ENCODE measurements at regions not wholly inside any gene's neighbourhood (a gene's known extent, or its start where the extent isn't known, plus 50 kb on each side); places are given as distances from the start of the nearest gene placed in this dataset.

GRCh38 chr18:78549971-78550370 is 429.6 kb upstream of the SALL3 start:
- Mint-ChIP-seq H3K36me3 (no peaks in the 10 kb centered on the region), H3K4me1 (no peaks in the 10 kb centered on the region), H3K9me3 (no peaks in the 10 kb centered on the region), H3K27me3 (no peaks in the 10 kb centered on the region), H3K27ac (no peak overlapping the region), H3K4me3 (no peak overlapping the region)

GRCh38 chr18:78554944-78555608 is 424.5 kb upstream of the SALL3 start:
- no peaks in the 10 kb centered on the region for H3K4me1 Mint-ChIP-seq
- no peak overlapping the region for H3K4me3 Mint-ChIP-seq
- no peak overlapping the region for H3K27ac Mint-ChIP-seq
- no peaks in the 10 kb centered on the region for H3K36me3 Mint-ChIP-seq
- no peaks in the 10 kb centered on the region for H3K27me3 Mint-ChIP-seq
- H3K9me3 Mint-ChIP-seq, result peaks cover 9% of the 10 kb centered on the region

- Mint-ChIP-seq H3K4me3 (no peak overlapping the region), H3K27ac (no peak overlapping the region), H3K9me3 (peaks cover 9% of the 10 kb centered on the region), H3K36me3 (no peaks in the 10 kb centered on the region), H3K27me3 (no peaks in the 10 kb centered on the region), H3K4me1 (no peaks in the 10 kb centered on the region)
Observed at GRCh38 chr18:78557371-78557770, 422.2 kb upstream of the SALL3 start.

DNA sequence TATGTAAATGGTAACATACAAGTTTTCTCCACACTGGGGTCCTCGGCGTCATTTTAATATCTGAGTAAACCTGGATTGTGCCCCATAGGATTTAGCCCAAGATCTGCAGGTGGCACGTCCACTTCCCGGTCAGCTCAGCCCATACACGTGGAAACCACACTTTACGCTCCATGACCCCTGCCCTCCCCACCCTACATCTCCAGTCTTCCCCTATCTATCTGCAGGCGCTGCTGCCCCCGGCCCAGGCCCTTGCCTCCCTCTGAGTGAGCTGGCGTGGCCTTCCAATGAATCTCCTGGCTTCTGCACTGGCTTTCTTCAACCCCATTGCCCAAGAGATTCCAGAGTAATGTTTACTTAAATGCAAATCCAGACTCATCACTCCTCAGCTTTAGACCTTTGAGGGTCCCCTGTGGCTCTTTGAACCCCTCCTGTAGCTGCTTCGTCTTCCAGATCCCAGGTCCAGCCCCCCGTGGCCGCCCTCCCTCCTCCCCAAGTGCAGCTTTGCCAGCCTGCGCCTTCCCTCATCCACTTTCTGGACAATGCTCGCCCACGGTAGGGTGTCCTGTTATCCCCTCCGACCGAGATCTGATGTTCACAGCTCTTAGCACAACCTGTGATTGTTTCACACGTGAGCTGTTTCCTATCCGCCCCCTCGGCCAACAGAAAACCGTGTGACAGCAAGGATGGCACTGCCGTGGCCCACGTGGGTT is 421.4 kb upstream of the SALL3 start:
- H3K27ac Mint-ChIP-seq, result no peak overlapping the region
- H3K9me3 Mint-ChIP-seq, result peaks cover 9% of the 10 kb centered on the region
- H3K36me3 Mint-ChIP-seq, result no peaks in the 10 kb centered on the region
- no peaks in the 10 kb centered on the region for H3K4me1 Mint-ChIP-seq
- H3K27me3 Mint-ChIP-seq, result no peaks in the 10 kb centered on the region
- no peak overlapping the region for H3K4me3 Mint-ChIP-seq

DNA sequence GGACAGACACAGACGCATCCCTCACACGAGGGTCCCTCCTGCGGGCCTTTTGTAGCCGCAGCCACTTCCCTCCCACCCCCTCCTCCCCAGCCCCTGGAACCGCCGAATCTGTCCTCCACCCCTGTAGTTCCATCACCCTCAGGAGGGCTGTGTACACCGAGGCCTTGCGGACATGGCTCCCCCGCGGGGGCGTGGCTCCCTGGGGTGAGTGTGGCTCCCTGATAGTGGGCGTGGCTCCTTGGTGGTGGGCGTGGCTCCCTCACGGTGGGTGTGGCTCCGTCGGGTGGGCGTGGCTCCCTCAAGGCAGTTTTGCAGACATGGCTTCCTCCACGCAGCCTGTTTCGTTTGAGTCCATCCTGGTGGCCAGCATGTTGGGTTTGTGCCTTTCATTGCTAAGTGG is 420.7 kb upstream of the SALL3 start:
- H3K36me3 Mint-ChIP-seq, result no peaks in the 10 kb centered on the region
- no peaks in the 10 kb centered on the region for H3K27me3 Mint-ChIP-seq
- no peaks in the 10 kb centered on the region for H3K4me1 Mint-ChIP-seq
- peaks cover 9% of the 10 kb centered on the region for H3K9me3 Mint-ChIP-seq
- no peak overlapping the region for H3K27ac Mint-ChIP-seq
- no peak overlapping the region for H3K4me3 Mint-ChIP-seq

GRCh38 chr18:78559584-78559983 is 420.0 kb upstream of the SALL3 start:
- Mint-ChIP-seq H3K4me1 (no peaks in the 10 kb centered on the region), H3K4me3 (no peak overlapping the region), H3K36me3 (no peaks in the 10 kb centered on the region), H3K27me3 (no peaks in the 10 kb centered on the region), H3K9me3 (peaks cover 9% of the 10 kb centered on the region), H3K27ac (no peak overlapping the region)

DNA sequence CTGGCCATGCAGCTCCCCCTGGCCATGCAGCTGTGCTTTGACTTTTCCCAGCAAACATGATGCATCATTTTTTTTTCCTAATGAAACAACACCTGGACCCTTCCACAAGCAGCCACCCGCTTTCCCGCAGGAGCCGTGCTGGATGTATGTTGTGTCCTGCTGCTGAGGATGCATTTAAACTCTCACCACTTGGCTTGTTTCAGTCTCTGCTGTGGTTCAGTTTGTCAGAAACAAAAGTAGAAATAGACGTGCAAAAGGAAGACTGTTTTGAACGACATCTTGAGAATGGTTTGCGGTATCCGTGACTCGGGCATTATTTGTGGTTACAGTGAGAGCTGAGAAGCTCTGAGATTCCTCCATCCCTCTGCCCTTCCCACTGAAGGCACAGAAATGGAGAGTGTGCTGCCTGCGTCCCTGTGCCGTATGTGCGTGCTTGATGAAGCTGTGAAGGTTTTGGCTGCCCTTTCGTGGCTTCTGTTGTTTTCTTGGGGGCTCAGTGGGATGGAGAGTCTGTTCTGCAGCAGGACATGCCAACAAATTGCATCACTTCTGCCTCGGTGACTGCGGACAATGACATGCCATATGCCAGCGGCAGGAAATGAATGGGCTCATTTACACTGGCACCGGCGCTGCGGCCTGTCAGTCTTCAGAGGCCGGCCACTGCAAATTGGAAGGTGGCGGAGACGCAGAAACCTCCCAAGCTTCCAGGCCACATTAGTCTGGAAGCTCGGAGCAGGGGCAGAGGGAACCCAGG is 417.7 kb upstream of the SALL3 start:
- H3K27me3 Mint-ChIP-seq, result no peaks in the 10 kb centered on the region
- no peak overlapping the region for H3K27ac Mint-ChIP-seq
- H3K4me3 Mint-ChIP-seq, result no peak overlapping the region
- H3K36me3 Mint-ChIP-seq, result no peaks in the 10 kb centered on the region
- no peaks in the 10 kb centered on the region for H3K4me1 Mint-ChIP-seq
- no peaks in the 10 kb centered on the region for H3K9me3 Mint-ChIP-seq

DNA sequence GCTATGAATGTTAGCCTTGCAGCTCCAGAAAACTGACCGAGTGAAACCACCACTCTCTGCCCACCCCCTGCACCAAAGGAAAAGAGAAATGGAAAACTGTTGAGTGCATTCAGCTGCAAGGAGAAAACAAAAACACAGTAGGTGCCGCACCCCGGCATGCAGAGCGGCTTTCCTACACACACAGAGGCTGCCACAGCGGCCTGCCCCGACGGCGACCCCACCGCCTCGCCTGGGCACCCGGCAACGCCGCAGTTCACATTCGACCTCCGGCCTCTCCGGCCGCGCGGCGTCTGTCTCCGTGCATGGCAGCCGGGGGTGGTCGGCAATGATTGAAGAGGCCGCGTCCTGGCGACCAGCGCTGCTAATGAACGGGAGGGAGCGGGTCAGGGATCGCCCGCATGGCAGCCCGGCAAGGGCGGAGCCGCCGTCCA is 417.1 kb upstream of the SALL3 start:
- Mint-ChIP-seq H3K27me3 (no peaks in the 10 kb centered on the region), H3K4me1 (no peaks in the 10 kb centered on the region), H3K36me3 (no peaks in the 10 kb centered on the region), H3K27ac (no peak overlapping the region), H3K4me3 (no peak overlapping the region), H3K9me3 (no peaks in the 10 kb centered on the region)

DNA sequence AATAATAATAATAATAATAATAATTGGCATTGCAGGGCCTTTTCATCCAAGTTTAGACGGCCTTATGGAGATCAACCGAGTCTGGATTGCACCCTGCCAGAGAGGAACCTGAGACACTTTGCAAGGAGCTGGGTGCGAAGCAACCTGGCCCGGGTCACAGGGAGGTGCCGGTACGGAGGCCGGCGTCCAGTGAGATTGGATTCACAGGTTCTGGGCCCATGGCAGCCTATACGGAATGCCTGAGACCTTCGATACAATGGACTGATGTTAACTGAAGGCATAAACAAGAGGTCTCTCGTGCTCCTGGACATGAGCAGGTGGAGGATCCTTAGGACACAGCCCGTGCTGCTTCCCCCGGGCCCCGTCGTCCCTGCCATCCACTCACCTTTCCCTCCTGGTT is 416.5 kb upstream of the SALL3 start:
- H3K36me3 Mint-ChIP-seq, result no peaks in the 10 kb centered on the region
- no peaks in the 10 kb centered on the region for H3K9me3 Mint-ChIP-seq
- H3K4me1 Mint-ChIP-seq, result no peaks in the 10 kb centered on the region
- H3K27ac Mint-ChIP-seq, result no peak overlapping the region
- no peaks in the 10 kb centered on the region for H3K27me3 Mint-ChIP-seq
- H3K4me3 Mint-ChIP-seq, result no peak overlapping the region

DNA sequence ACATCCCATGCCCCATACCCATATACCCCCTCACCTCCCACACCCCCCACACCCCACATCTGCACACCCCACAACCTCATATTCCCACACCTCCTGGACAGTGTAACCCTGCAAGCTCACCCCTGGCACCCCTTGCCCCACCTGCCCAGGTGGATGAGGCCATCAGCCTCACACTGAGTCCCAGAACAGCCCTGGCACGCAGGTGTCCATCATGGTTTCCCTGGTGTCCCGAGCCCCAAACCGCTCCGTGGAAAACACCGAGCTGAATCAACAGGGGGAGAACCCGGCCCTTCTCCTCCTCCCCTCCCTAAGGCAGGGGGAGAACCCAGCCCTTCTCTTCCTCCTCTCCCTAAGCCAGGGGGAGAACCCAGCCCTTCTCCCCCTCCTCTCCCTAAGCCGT is 415.6 kb upstream of the SALL3 start:
- H3K36me3 Mint-ChIP-seq, result no peaks in the 10 kb centered on the region
- no peak overlapping the region for H3K27ac Mint-ChIP-seq
- no peaks in the 10 kb centered on the region for H3K27me3 Mint-ChIP-seq
- no peaks in the 10 kb centered on the region for H3K9me3 Mint-ChIP-seq
- no peaks in the 10 kb centered on the region for H3K4me1 Mint-ChIP-seq
- no peak overlapping the region for H3K4me3 Mint-ChIP-seq

DNA sequence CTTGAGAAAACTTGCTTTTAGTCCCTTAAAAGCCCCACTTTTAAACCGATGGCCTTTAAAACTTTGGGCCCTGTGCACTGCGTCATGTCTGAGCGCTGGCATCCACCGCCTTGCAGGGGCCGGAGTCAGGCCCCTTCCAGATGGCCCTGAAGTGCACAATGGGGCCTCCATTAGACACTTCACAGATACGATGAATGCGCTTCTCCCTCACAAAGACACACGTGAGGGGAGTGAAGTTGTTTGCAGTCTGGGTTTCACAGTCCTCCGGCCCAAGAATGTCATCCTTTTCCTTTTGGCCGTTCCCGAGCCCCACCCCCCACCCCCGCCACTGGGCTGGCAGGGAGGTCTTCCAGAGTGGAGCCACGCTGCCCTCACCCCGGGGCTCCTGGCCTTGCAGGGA is 415.1 kb upstream of the SALL3 start:
- no peaks in the 10 kb centered on the region for H3K4me1 Mint-ChIP-seq
- no peaks in the 10 kb centered on the region for H3K36me3 Mint-ChIP-seq
- H3K27me3 Mint-ChIP-seq, result no peaks in the 10 kb centered on the region
- no peak overlapping the region for H3K4me3 Mint-ChIP-seq
- no peaks in the 10 kb centered on the region for H3K9me3 Mint-ChIP-seq
- H3K27ac Mint-ChIP-seq, result no peak overlapping the region

DNA sequence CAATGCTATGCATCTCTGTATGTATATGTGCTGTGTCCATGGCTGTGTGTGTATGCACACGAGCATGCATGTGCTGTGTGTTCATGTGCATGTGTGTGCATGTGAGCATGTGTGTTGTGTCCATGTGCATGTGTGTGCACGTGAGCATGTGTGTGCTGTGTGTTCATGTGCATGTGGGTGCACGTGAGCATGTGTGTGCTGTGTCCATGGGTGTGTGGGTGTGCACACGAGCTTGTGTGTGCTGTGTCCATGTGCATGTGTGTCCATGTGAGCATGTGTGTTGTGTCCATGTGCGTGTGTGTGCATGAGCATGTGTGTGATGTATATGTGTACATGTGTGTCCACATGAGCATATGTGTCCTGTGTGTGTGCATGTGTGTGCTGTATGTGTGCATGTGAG is 414.4 kb upstream of the SALL3 start:
- H3K4me3 Mint-ChIP-seq, result no peak overlapping the region

GRCh38 chr18:78566065-78566464 is 413.6 kb upstream of the SALL3 start:
- H3K4me1 Mint-ChIP-seq, result no peaks in the 10 kb centered on the region
- H3K9me3 Mint-ChIP-seq, result no peaks in the 10 kb centered on the region
- H3K36me3 Mint-ChIP-seq, result no peaks in the 10 kb centered on the region
- no peaks in the 10 kb centered on the region for H3K27me3 Mint-ChIP-seq
- H3K27ac Mint-ChIP-seq, result no peak overlapping the region
- no peak overlapping the region for H3K4me3 Mint-ChIP-seq

More for the DNA sequence above, 414.4 kb upstream of the SALL3 start:
- no peaks in the 10 kb centered on the region for H3K27me3 Mint-ChIP-seq
- H3K27ac Mint-ChIP-seq, result no peak overlapping the region
- H3K36me3 Mint-ChIP-seq, result no peaks in the 10 kb centered on the region
- H3K4me1 Mint-ChIP-seq, result no peaks in the 10 kb centered on the region
- no peaks in the 10 kb centered on the region for H3K9me3 Mint-ChIP-seq

GRCh38 chr18:78566720-78567119 is 412.9 kb upstream of the SALL3 start:
- H3K4me3 Mint-ChIP-seq, result no peak overlapping the region

DNA sequence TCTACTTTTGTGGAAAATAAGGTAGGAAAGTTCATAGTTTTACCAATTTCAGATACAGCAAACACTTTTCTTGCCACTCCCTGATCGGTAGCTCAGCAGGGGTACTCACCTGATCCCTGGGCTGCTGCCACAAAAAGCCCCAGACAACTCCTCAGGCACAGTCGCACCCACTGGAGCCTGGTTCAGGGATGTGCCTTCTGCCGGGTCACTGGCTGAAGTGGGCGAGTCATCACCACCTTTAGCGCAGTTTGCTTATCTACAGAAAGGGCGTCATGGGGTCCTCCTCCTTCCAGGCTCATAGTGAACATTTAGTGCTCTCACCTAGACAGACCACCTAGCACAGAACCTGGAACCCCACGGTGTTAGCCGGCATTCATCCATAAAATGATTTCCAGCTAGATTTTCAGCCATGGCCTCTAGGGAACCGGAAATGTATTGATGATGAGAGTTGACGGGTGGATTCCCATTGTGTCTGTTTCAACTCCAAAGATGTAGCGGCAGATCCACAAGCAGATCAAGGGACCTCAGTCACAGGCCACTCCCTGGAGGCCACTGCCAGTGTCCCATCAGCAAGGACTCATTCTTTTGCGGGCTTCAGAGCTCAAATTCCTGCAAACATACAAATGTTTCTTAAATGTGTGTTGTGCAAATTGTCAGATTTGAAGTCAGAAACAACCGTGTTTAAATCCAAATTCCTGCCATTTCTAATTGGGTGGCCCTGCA is 408.4 kb upstream of the SALL3 start:
- H3K9me3 Mint-ChIP-seq, result peaks cover 17% of the 10 kb centered on the region
- H3K4me1 Mint-ChIP-seq, result no peaks in the 10 kb centered on the region
- H3K4me3 Mint-ChIP-seq, result no peak overlapping the region
- peaks cover 2% of the 10 kb centered on the region for H3K36me3 Mint-ChIP-seq
- no peak overlapping the region for H3K27ac Mint-ChIP-seq
- H3K27me3 Mint-ChIP-seq, result no peaks in the 10 kb centered on the region

More at GRCh38 chr18:78566720-78567119, 412.9 kb upstream of the SALL3 start:
- Mint-ChIP-seq H3K4me1 (no peaks in the 10 kb centered on the region), H3K36me3 (no peaks in the 10 kb centered on the region), H3K27me3 (no peaks in the 10 kb centered on the region), H3K9me3 (no peaks in the 10 kb centered on the region), H3K27ac (no peak overlapping the region)

All from activated naive CD4-positive, alpha-beta T cell treated with anti-CD3 and anti-CD28 coated beads, Interleukin-2, amount 50 U/mL, for 24 hours (primary cell).